ENCODE measurements at regions not wholly inside any gene's neighbourhood (a gene's known extent, or its start where the extent isn't known, plus 50 kb on each side); places are given as distances from the start of the nearest gene placed in this dataset.

DNA sequence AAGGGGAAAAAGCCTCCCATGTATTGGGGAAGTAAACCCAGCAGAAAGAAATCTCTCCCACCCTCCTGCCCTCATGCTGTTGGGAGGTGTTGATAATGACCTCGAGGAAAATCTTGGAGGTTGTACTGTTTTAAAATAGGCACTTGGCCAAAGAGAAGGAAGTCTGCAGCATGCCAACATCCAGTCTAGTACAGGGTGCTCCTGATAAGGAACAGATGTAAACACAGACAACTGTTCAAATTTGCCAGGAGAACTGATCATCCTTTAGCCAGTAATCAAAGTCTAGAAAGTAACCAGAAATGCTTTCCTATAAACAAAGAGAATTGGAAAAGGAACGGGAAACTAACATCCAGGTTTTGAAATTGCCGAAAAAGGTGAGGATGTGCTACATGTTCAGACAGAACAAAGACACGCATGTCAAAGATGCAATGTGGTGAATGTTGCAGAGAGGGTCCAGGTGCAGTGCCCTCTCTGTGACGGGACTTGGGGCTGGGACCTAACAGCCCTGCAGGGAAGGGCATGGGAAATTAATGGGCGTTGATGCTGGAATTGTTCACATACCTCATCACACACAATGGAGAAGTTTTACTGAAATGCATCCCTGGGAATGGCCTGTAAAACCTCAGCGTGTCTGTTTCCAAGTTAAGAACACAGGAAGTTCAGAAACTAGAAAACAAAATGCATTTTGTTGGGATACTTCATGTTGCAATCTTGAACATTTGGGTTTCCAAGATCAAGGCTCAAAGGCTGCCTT, 125.7 kb upstream of the RND3 start:
- no peak for TF ChIP-seq EZH2 (IDR thresholded peaks at IDR 0.05; ENCODE audit: borderline replicate concordance, low read depth, low read length, severe bottlenecking)
- TF ChIP-seq, protein P1, sequence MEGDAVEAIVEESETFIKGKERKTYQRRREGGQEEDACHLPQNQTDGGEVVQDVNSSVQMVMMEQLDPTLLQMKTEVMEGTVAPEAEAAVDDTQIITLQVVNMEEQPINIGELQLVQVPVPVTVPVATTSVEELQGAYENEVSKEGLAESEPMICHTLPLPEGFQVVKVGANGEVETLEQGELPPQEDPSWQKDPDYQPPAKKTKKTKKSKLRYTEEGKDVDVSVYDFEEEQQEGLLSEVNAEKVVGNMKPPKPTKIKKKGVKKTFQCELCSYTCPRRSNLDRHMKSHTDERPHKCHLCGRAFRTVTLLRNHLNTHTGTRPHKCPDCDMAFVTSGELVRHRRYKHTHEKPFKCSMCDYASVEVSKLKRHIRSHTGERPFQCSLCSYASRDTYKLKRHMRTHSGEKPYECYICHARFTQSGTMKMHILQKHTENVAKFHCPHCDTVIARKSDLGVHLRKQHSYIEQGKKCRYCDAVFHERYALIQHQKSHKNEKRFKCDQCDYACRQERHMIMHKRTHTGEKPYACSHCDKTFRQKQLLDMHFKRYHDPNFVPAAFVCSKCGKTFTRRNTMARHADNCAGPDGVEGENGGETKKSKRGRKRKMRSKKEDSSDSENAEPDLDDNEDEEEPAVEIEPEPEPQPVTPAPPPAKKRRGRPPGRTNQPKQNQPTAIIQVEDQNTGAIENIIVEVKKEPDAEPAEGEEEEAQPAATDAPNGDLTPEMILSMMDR (IDR thresholded peaks at IDR 0.05; ENCODE audit: extremely low read depth in 1 of 2, insufficient read depth in 1 of 2, low read depth in 1 of 2, low read length in 2 of 2): no peak
- TF ChIP-seq POLR2A (IDR thresholded peaks at IDR 0.05; ENCODE audit: low read depth, low read length): no peak
- TF ChIP-seq, protein P2, sequence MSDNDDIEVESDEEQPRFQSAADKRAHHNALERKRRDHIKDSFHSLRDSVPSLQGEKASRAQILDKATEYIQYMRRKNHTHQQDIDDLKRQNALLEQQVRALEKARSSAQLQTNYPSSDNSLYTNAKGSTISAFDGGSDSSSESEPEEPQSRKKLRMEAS (IDR thresholded peaks at IDR 0.05; ENCODE audit: insufficient read depth, insufficient read length): no peak

Measured in endothelial cell of umbilical vein (primary cell).